PC-9 (cell line): ENCODE measurements at regions not wholly inside any gene's neighbourhood (a gene's known extent, or its start where the extent isn't known, plus 50 kb on each side); places are given as distances from the start of the nearest gene placed in this dataset.

Source experiments
- BruUV-seq: library from RNA; stranded (reverse); fragments of 400-500 nt; replicated peaks from 2 replicates; lab custom pipeline; 2021; lab: Mats Ljungman, UMichigan
- CTCF ChIA-PET: fragments of 300-600 bp; sonication (Branson Sonifier 250); formaldehyde crosslinking; loops from one replicate; lab custom pipeline; 2022; ENCODE audit warnings: antibody characterized with exemption; lab: Charles Lee
- POLR2A ChIA-PET: fragments of 300-600 bp; sonication (Branson Sonifier 250); formaldehyde crosslinking; loops from one replicate; lab custom pipeline; 2022; ENCODE audit warnings: antibody characterized with exemption; ENCODE audit not compliant: unreplicated experiment; lab: Charles Lee
- DNase-seq, 2 experiments: peaks; one replicate each; pipeline versions ENCODE4 v3.0.0 to v3.0.0-alpha.2; 2015 to 2022; ENCODE audit warnings: mixed read lengths in 1 of 2
- H2AFZ ChIP-seq: fragments of 200-600 bp; sonication (generic); 2 replicates; pipeline ENCODE4 v1.8.1; 2017; ENCODE audit warnings: antibody characterized with exemption
- H3F3A ChIP-seq: fragments of 200-600 bp; sonication (generic); 2 replicates; pipeline ENCODE4 v1.8.1; 2017; ENCODE audit warnings: antibody characterized with exemption, mild to moderate bottlenecking, low read depth; ENCODE audit not compliant: insufficient read depth
- H3K27ac ChIP-seq: fragments of 200-600 bp; sonication (generic); 2 replicates; pipeline ENCODE4 v1.6.1; 2016; ENCODE audit warnings: mixed run types
- H3K27me3 ChIP-seq: fragments of 200-600 bp; sonication (generic); 2 replicates; pipeline ENCODE4 v1.6.1; 2016; ENCODE audit warnings: low read depth, mixed run types; ENCODE audit not compliant: insufficient read depth
- H3K36me3 ChIP-seq: fragments of 200-600 bp; sonication (generic); 2 replicates; pipeline ENCODE4 v1.6.1; 2016; ENCODE audit warnings: low read depth, mixed run types
- H3K4me1 ChIP-seq: fragments of 200-600 bp; sonication (generic); replicated peaks from 2 replicates; pipeline ENCODE4 v1.6.1; 2016; ENCODE audit warnings: mixed run types; ENCODE audit not compliant: insufficient read depth
- H3K4me2 ChIP-seq: fragments of 200-600 bp; sonication (generic); 2 replicates; pipeline ENCODE4 v1.6.1; 2017; ENCODE audit warnings: mixed run types
- H3K4me3 ChIP-seq: fragments of 200-600 bp; sonication (generic); 2 replicates; pipeline ENCODE4 v1.6.1; 2016; ENCODE audit warnings: mixed run types
- H3K79me2 ChIP-seq: fragments of 200-600 bp; sonication (generic); 2 replicates; pipeline ENCODE4 v1.6.1; 2017; ENCODE audit warnings: low read depth, mixed run types
- H3K9me2 ChIP-seq: fragments of 200-600 bp; sonication (generic); 2 replicates; pipeline ENCODE4 v1.8.1; 2017; ENCODE audit warnings: mild to moderate bottlenecking; ENCODE audit not compliant: insufficient read depth
- H3K9me3 ChIP-seq: fragments of 200-600 bp; sonication (generic); 2 replicates; pipeline ENCODE4 v1.8.1; 2016; ENCODE audit warnings: low read depth; ENCODE audit not compliant: insufficient read depth
- H4K20me1 ChIP-seq: fragments of 200-600 bp; sonication (generic); 2 replicates; pipeline ENCODE4 v1.8.1; 2017; ENCODE audit not compliant: insufficient read depth
- EZH2 ChIP-seq: fragments of 200-600 bp; sonication (generic); IDR thresholded peaks from 2 replicates; pipeline ENCODE4 v1.8.0; 2017; ENCODE audit warnings: antibody characterized with exemption, low read depth
- intact Hi-C: fragments of 100-400 bp; cut with micrococcal nuclease; formaldehyde crosslinking; loops from one replicate; pipeline ENCODE4 v1.10.0; 2022; ENCODE audit not compliant: unreplicated experiment
- TF ChIP-seq, protein P1 (sequence below): fragments of 200-600 bp; sonication (generic); conservative IDR thresholded peaks from 2 replicates; pipeline ENCODE4 v1.6.1; 2017; ENCODE audit warnings: mixed run types, antibody characterized with exemption, mild to moderate bottlenecking, moderate library complexity

DNA sequence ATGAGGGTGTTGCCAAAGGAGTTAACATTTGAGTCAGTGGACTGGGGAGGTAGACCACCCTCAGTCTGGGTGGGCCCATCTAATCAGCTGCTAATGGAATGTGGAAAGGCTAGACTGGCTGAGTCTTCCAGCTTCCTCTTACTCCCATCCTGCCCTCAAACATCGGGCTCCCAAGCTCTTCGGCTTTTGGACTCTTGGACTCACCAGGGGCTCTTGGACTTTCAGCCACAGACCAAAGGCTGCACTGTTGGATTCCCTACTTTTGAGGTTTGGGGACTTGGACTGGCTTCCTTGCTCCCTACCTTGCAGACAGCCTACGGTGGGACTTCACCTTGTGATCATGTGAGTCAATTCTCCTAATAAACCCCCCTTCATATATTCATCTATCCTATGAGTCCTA lies 276.6 kb upstream of the DIO3 start:
- H3F3A ChIP-seq, result no peaks in the 10 kb centered on the region
- CTCF ChIA-PET, result no interaction called here
- H4K20me1 ChIP-seq, result no peaks in the 10 kb centered on the region
- no peaks in the 10 kb centered on the region for H3K79me2 ChIP-seq
- no peak overlapping the region for H2AFZ ChIP-seq
- no peak for DNase-seq
- no TSS peak for BruUV-seq
- H3K27ac ChIP-seq, result no peak overlapping the region
- H3K9me3 ChIP-seq, result no peaks in the 10 kb centered on the region
- H3K36me3 ChIP-seq, result no peaks in the 10 kb centered on the region
- POLR2A ChIA-PET, result no interaction called here
- no peaks in the 10 kb centered on the region for H3K4me1 ChIP-seq
- no peak overlapping the region for H3K4me2 ChIP-seq
- intact Hi-C loops, result no loop called here
- TF ChIP-seq, protein P1, sequence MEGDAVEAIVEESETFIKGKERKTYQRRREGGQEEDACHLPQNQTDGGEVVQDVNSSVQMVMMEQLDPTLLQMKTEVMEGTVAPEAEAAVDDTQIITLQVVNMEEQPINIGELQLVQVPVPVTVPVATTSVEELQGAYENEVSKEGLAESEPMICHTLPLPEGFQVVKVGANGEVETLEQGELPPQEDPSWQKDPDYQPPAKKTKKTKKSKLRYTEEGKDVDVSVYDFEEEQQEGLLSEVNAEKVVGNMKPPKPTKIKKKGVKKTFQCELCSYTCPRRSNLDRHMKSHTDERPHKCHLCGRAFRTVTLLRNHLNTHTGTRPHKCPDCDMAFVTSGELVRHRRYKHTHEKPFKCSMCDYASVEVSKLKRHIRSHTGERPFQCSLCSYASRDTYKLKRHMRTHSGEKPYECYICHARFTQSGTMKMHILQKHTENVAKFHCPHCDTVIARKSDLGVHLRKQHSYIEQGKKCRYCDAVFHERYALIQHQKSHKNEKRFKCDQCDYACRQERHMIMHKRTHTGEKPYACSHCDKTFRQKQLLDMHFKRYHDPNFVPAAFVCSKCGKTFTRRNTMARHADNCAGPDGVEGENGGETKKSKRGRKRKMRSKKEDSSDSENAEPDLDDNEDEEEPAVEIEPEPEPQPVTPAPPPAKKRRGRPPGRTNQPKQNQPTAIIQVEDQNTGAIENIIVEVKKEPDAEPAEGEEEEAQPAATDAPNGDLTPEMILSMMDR, result no peak
- TF ChIP-seq EZH2, result no peak
- no peaks in the 10 kb centered on the region for H3K9me2 ChIP-seq
- no peak overlapping the region for H3K4me3 ChIP-seq
- H3K27me3 ChIP-seq, result no peaks in the 10 kb centered on the region

DNA sequence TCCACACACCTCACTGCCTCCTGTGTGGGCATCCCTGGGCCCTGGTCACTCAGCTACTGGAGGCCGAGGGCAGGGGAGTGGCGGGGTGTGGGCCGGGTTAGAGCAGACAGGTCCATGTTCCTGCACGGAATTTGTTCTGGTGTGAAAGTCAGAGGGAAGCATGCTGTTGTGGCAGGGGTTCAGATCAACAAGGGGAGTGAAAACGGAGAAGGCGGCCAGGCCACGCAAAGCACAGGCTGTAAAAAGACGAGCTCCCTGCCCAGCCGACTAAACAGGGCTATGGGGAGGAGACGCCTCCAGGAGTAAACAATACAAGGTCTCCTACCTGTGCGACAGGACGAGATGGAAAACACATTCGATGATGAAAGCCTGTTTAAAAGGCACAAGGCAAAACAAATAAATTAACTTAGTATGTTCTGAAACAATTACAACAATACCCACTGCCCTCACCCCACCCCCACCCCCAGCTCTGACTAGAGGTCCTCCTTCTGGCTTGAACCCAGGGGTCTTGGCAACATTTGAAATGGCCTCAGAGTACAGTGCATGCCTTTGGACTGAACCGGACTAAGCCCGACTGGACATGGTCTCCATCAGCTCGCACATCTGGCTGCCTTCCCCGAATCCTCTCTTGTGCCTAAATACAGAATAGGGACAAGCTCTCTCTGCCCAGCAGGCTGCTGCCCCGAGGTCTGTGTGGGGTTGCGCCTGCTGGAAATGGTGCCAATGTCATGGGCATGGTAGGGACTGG lies 274.9 kb upstream of the DIO3 start:
- no peaks in the 10 kb centered on the region for H3K9me3 ChIP-seq
- ChIA-PET CTCF (no interaction called here), POLR2A (no interaction called here)
- intact Hi-C loops, result no loop called here
- TF ChIP-seq, protein P1, result no peak
- no peak for TF ChIP-seq EZH2
- no peak overlapping the region for H3K4me2 ChIP-seq
- DNase-seq, result no peak
- no peak overlapping the region for H3K4me3 ChIP-seq
- no peaks in the 10 kb centered on the region for H3K27me3 ChIP-seq
- no peaks in the 10 kb centered on the region for H3K9me2 ChIP-seq
- no peaks in the 10 kb centered on the region for H3F3A ChIP-seq
- no peaks in the 10 kb centered on the region for H4K20me1 ChIP-seq
- H3K4me1 ChIP-seq, result no peaks in the 10 kb centered on the region
- H3K36me3 ChIP-seq, result no peaks in the 10 kb centered on the region
- no peak overlapping the region for H3K27ac ChIP-seq
- BruUV-seq, result no TSS peak
- H2AFZ ChIP-seq, result no peak overlapping the region
- H3K79me2 ChIP-seq, result no peaks in the 10 kb centered on the region

DNA sequence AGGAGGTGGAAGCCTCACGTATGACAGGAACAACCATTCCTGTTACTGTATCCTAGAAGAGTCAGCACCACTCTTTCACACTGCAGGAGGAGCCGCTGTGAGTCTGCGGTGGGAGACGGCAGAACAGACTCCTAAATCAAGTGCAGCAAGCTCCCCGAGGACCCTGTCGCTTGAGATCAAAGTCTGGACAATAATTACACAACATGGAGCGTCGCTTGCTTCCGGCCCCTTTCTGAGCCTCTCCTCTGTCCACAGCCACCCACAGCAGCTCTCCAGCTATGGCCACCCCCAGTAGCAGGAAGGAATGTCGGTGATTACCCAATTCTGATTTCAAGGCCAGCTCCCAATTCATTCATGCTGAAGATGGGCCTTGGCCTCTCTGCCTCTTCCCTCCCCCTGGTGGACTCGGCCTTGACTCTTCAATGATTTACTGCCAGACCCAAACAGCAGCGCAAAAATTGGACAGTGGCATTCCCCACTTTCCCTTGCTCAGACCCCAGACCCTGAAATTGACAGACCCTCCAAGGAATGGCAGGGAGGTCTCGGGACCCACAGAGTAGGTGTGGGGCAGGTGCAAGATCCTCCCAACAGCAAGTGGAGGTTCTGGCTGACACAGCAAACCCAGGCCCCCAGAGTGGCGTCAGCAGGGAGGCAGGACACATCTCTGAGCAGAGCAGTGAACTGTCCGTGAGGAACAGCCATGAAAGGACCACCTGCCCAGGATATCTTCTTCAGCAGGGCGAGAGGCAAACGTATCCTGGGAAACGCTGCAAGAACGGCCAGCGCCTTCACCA lies 272.7 kb upstream of the DIO3 start:
- ChIA-PET POLR2A (no interaction called here), CTCF (no interaction called here)
- no peaks in the 10 kb centered on the region for H4K20me1 ChIP-seq
- H3K27ac ChIP-seq, result no peak overlapping the region
- no peaks in the 10 kb centered on the region for H3K9me3 ChIP-seq
- H3K4me3 ChIP-seq, result no peak overlapping the region
- no peak for DNase-seq
- no peaks in the 10 kb centered on the region for H3K36me3 ChIP-seq
- no peaks in the 10 kb centered on the region for H3K27me3 ChIP-seq
- intact Hi-C loops, result no loop called here
- no peaks in the 10 kb centered on the region for H3K9me2 ChIP-seq
- no peak overlapping the region for H3K4me2 ChIP-seq
- TF ChIP-seq, protein P1, result no peak
- no peak for TF ChIP-seq EZH2
- no peak overlapping the region for H2AFZ ChIP-seq
- no TSS peak for BruUV-seq
- no peaks in the 10 kb centered on the region for H3K79me2 ChIP-seq
- no peaks in the 10 kb centered on the region for H3F3A ChIP-seq
- H3K4me1 ChIP-seq, result no peaks in the 10 kb centered on the region
